ENCODE measurements at regions not wholly inside any gene's neighbourhood (a gene's known extent, or its start where the extent isn't known, plus 50 kb on each side); places are given as distances from the start of the nearest gene placed in this dataset.

DNA sequence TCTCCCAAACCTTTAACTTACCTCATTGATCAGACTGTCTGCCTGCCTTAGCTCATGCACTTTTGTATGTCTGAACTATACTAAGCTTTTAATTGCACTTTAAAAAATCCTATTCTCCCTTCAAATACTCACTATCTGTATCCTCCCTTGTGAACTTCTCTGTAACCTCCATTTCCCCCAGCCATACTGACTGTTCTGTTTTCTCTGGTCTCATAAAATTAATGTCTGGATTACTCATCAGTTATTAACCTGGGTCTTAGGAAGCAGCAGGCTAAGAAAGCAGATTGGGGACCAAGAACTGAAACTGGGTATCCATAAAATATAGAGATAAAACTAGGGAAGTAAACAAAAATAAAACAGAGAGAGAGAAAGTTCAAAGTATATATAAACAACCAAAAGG, 469.3 kb upstream of the MAN1A1 start:
- Histone ChIP-seq H3K4me1 (ENCODE audit: control insufficient read depth, extremely low read depth, insufficient read depth, low read length) (no peaks in the 10 kb centered on the region), H3K9me3 (ENCODE audit: control insufficient read depth, low read depth, low read length) (no peaks in the 10 kb centered on the region), H3K27ac (ENCODE audit: control insufficient read depth, insufficient read depth, low read length) (no peak overlapping the region), H3K27me3 (ENCODE audit: control insufficient read depth, extremely low read depth, insufficient read depth, low read length) (no peaks in the 10 kb centered on the region), H3K9ac (ENCODE audit: control insufficient read depth, extremely low read depth, insufficient read depth, low read length) (no peak overlapping the region), H3K4me3 (ENCODE audit: control insufficient read depth in 2 of 3, extremely low read depth in 1 of 3, insufficient read depth in 2 of 3, low read depth in 1 of 3, low read length in 3 of 3) (no peak overlapping the region), H3K36me3 (ENCODE audit: control insufficient read depth in 2 of 2, extremely low read depth in 1 of 2, insufficient read depth in 2 of 2, low read length in 2 of 2) (no peaks in the 10 kb centered on the region), H2AFZ (ENCODE audit: control insufficient read depth, low read length) (no peak overlapping the region), H3K79me2 (ENCODE audit: control insufficient read depth, insufficient read depth, low read length) (no peaks in the 10 kb centered on the region), H4K20me1 (ENCODE audit: control insufficient read depth, extremely low read depth, insufficient read depth, low read length) (no peaks in the 10 kb centered on the region), H3K4me2 (ENCODE audit: control insufficient read depth, extremely low read depth, insufficient read depth, low read depth, low read length) (no peak overlapping the region), H3K9me1 (ENCODE audit: control insufficient read depth, extremely low read depth, insufficient read depth, low read length) (no peaks in the 10 kb centered on the region)
- dilution Hi-C loops (cut with MboI; ENCODE audit: extremely low pct_ligation_motif_present, low sequenced_read_pairs), result no loop called here
- TF ChIP-seq EZH2 (IDR thresholded peaks at IDR 0.05; ENCODE audit: low read length), result no peak
- TF ChIP-seq, protein P1, sequence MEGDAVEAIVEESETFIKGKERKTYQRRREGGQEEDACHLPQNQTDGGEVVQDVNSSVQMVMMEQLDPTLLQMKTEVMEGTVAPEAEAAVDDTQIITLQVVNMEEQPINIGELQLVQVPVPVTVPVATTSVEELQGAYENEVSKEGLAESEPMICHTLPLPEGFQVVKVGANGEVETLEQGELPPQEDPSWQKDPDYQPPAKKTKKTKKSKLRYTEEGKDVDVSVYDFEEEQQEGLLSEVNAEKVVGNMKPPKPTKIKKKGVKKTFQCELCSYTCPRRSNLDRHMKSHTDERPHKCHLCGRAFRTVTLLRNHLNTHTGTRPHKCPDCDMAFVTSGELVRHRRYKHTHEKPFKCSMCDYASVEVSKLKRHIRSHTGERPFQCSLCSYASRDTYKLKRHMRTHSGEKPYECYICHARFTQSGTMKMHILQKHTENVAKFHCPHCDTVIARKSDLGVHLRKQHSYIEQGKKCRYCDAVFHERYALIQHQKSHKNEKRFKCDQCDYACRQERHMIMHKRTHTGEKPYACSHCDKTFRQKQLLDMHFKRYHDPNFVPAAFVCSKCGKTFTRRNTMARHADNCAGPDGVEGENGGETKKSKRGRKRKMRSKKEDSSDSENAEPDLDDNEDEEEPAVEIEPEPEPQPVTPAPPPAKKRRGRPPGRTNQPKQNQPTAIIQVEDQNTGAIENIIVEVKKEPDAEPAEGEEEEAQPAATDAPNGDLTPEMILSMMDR (optimal IDR thresholded peaks at IDR 0.05 in 1 of 3, IDR thresholded peaks at IDR 0.05 in 1 of 3, conservative IDR thresholded peaks at IDR 0.05 in 1 of 3; ENCODE audit: extremely low read depth in 1 of 3, insufficient read depth in 2 of 3, low read length in 3 of 3), result no peak
- DNase-seq (ENCODE audit: low read depth, low spot score) (no peak), FAIRE-seq (no peak)

DNA sequence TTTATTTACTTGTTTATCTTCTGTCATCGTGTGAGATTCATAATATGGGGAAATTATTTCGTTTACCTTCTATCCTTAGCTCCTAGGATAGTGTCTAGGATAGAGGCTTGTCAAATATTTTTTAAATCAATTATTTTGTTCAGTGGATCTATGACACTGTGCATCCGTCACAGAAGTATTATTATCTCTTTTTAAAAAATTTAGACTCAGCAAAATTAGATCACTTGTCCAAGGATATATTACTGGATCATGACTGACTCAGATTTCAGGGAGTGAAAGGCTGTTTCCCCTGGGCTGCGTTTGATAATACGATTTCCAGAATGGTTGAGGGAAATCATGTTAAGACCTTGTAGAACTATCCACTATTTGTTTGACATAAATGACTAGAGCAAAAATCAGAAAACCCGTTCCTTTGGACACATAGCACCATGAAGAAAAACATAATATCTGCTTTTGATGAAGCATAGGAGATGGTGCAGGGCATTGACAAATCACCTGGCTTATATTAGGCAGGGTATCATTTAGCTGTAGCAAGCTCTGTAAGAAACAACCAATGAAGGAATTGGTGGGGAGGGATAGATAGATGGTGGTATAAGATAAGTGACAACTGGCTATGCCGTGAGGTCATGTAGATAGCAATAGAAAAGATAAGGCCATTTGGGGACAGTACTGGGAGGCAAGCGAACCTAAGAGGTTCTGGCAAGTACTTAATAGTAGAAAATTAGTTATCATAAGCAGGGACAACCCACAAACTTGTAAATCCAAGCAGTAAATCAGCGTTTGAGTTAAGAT, 465.2 kb upstream of the MAN1A1 start:
- Histone ChIP-seq H2AFZ (ENCODE audit: control insufficient read depth, low read length) (no peak overlapping the region), H3K4me1 (ENCODE audit: control insufficient read depth, extremely low read depth, insufficient read depth, low read length) (no peaks in the 10 kb centered on the region), H3K27ac (ENCODE audit: control insufficient read depth, insufficient read depth, low read length) (no peak overlapping the region), H4K20me1 (ENCODE audit: control insufficient read depth, extremely low read depth, insufficient read depth, low read length) (no peaks in the 10 kb centered on the region), H3K9ac (ENCODE audit: control insufficient read depth, extremely low read depth, insufficient read depth, low read length) (no peak overlapping the region), H3K36me3 (ENCODE audit: control insufficient read depth in 2 of 2, extremely low read depth in 1 of 2, insufficient read depth in 2 of 2, low read length in 2 of 2) (no peaks in the 10 kb centered on the region), H3K79me2 (ENCODE audit: control insufficient read depth, insufficient read depth, low read length) (no peaks in the 10 kb centered on the region), H3K9me1 (ENCODE audit: control insufficient read depth, extremely low read depth, insufficient read depth, low read length) (no peaks in the 10 kb centered on the region), H3K9me3 (ENCODE audit: control insufficient read depth, low read depth, low read length) (no peaks in the 10 kb centered on the region), H3K4me3 (ENCODE audit: control insufficient read depth in 2 of 3, extremely low read depth in 1 of 3, insufficient read depth in 2 of 3, low read depth in 1 of 3, low read length in 3 of 3) (no peak overlapping the region), H3K4me2 (ENCODE audit: control insufficient read depth, extremely low read depth, insufficient read depth, low read depth, low read length) (no peak overlapping the region), H3K27me3 (ENCODE audit: control insufficient read depth, extremely low read depth, insufficient read depth, low read length) (no peaks in the 10 kb centered on the region)
- TF ChIP-seq EZH2 (IDR thresholded peaks at IDR 0.05; ENCODE audit: low read length), result no peak
- TF ChIP-seq, protein P1 (optimal IDR thresholded peaks at IDR 0.05 in 1 of 3, IDR thresholded peaks at IDR 0.05 in 1 of 3, conservative IDR thresholded peaks at IDR 0.05 in 1 of 3; ENCODE audit: extremely low read depth in 1 of 3, insufficient read depth in 2 of 3, low read length in 3 of 3), result no peak
- dilution Hi-C loops (cut with MboI; ENCODE audit: extremely low pct_ligation_motif_present, low sequenced_read_pairs), result no loop called here
- DNase-seq (ENCODE audit: low read depth, low spot score) (no peak), FAIRE-seq (no peak)

All from keratinocyte (primary cell).